Transverse colon (tissue), 3 donors: ENCODE measurements at regions not wholly inside any gene's neighbourhood (a gene's known extent, or its start where the extent isn't known, plus 50 kb on each side); places are given as distances from the start of the nearest gene placed in this dataset.

Source experiments
- POLR2A ChIP-seq: fragments of 450-650 bp; IDR thresholded peaks from one replicate; pipeline ENCODE4 v1.6.1; 2016; ENCODE audit warnings: antibody characterized with exemption, mild to moderate bottlenecking, moderate library complexity
- TF ChIP-seq, protein P1 (sequence below), 5 experiments: fragments of 200-600 bp in 3 of 5; fragments of 450-650 bp in 2 of 5; sonication (generic) in 3 of 5; IDR thresholded peaks; 1 replicate in 2 of 5; 2 replicates in 3 of 5; pipeline ENCODE4 v1.5.1; 2016 to 2017; ENCODE audit warnings: antibody characterized with exemption in 5 of 5, inconsistent platforms in 3 of 5, mild to moderate bottlenecking in 2 of 5, moderate library complexity in 1 of 5

DNA sequence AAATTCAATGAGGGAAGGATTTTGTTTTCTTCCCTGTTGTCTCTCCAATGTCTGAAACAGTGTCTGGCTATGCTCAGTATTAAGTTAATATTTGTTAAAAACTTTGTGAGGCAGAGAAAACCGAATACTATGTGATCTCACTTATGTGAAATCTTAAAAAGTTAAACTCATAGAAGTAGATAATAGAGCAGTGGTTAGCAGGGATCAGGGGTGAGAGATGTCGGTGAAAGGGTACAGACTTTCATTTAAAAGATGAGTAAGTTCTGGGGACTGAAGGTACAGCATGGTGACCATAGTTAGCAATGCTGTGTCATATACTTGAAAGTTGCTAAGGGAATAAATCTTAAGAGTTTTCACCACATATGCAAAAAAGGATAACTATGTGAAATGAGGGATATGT lies 244.6 kb downstream of the AASDHPPT start:
- TF ChIP-seq, protein P1, sequence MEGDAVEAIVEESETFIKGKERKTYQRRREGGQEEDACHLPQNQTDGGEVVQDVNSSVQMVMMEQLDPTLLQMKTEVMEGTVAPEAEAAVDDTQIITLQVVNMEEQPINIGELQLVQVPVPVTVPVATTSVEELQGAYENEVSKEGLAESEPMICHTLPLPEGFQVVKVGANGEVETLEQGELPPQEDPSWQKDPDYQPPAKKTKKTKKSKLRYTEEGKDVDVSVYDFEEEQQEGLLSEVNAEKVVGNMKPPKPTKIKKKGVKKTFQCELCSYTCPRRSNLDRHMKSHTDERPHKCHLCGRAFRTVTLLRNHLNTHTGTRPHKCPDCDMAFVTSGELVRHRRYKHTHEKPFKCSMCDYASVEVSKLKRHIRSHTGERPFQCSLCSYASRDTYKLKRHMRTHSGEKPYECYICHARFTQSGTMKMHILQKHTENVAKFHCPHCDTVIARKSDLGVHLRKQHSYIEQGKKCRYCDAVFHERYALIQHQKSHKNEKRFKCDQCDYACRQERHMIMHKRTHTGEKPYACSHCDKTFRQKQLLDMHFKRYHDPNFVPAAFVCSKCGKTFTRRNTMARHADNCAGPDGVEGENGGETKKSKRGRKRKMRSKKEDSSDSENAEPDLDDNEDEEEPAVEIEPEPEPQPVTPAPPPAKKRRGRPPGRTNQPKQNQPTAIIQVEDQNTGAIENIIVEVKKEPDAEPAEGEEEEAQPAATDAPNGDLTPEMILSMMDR (IDR thresholded peaks at IDR 0.05), result no peak
- TF ChIP-seq POLR2A, result no peak
